Aorta (tissue), 5 donors: ENCODE measurements at regions not wholly inside any gene's neighbourhood (a gene's known extent, or its start where the extent isn't known, plus 50 kb on each side); places are given as distances from the start of the nearest gene placed in this dataset.
"Not testable (repeated sequence)": the region's sequence is repeated elsewhere in the genome, so short reads cannot be mapped to it uniquely, and the experiment has no call there.

Experiments used
- ATAC-seq: fragments of 200-7000 bp; cut with Tn5 transposase; one replicate; pipeline ENCODE4 v1.9.1; 2022; ENCODE audit warnings: moderate library complexity; ENCODE audit not compliant: low FRiP score
- DNase-seq, 2 donors: peaks; one replicate each; pipeline ENCODE4 v3.0.0-alpha.2; 2020
- H3K27ac ChIP-seq, 2 donors: one replicate each; pipeline ENCODE4 v1.5.1; 2013; ENCODE audit warnings: low read length in 2 of 2, mild to moderate bottlenecking in 2 of 2, moderate library complexity in 2 of 2, control low read depth in 1 of 2, inconsistent platforms in 1 of 2, low read depth in 1 of 2
- H3K27me3 ChIP-seq, 2 donors: one replicate each; pipeline ENCODE4 v1.6.1; 2013; ENCODE audit warnings: control low read depth in 1 of 2, low read length in 1 of 2, mild to moderate bottlenecking in 1 of 2, moderate library complexity in 1 of 2; ENCODE audit not compliant: insufficient read depth in 2 of 2, control insufficient read depth in 1 of 2
- H3K36me3 ChIP-seq, 2 donors: one replicate each; pipeline ENCODE4 v1.6.1; 2013; ENCODE audit warnings: control low read depth in 1 of 2, low read length in 1 of 2, mild to moderate bottlenecking in 1 of 2; ENCODE audit not compliant: insufficient read depth in 2 of 2, control insufficient read depth in 1 of 2
- H3K4me1 ChIP-seq, 2 donors: one replicate each; pipeline ENCODE4 v1.6.1; 2013; ENCODE audit warnings: low read length in 2 of 2, control low read depth in 1 of 2, mild to moderate bottlenecking in 1 of 2, moderate library complexity in 1 of 2; ENCODE audit not compliant: insufficient read depth in 2 of 2, control insufficient read depth in 1 of 2
- H3K4me3 ChIP-seq, 2 donors: one replicate each; pipeline ENCODE4 v1.5.1; 2013; ENCODE audit warnings: low read length in 2 of 2, control low read depth in 1 of 2, mild to moderate bottlenecking in 1 of 2
- H3K9me3 ChIP-seq: one replicate; pipeline ENCODE4 v1.6.1; 2013; ENCODE audit warnings: mild to moderate bottlenecking, low read length; ENCODE audit not compliant: control insufficient read depth
- WGBS, 2 donors: extraction: QIAGEN DNeasy Blood & Tissue Kit; methylation state at CpG; one replicate each; pipeline ENCODE4 v1.1.7; 2013; 5-methylcytosine and 5-hydroxymethylcytosine counted together
- intact Hi-C, 2 donors: fragments of 100-400 bp; cut with DNase I; formaldehyde crosslinking; loops; one replicate each; pipeline versions ENCODE4 v1.14.2 to v1.15.0; 2022
- donor health status: healthy with polysubstance abuse.
- donor health status: Bipolar disorder and iron deficiency.
- donor health status: DM: no; HTN: no; CAD: no.
- donor health status: DM: no; HTN: no; CAD: no.
- donor health status: DM: yes; HTN: yes; CAD: no.

DNA sequence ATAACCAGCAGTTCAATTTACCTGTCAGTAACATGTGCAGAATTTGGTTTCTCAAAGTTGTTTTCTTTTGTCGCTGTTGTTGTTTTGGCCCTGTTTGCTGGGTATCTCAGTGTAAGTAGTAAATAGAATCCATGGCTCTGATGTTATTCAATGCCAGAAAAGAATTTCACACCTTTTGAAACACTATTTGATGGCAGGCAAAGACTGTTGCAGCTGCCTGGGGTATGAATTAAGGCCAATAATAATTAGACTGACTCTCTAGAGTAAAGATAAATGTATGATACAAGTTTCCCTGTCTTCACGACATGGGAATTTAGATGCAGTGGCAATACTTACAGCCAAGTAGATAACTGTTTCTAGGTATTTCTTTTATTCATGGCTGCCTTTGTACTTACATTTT, 281.4 kb downstream of the CD83 start:
- Histone ChIP-seq H3K27ac (no peak overlapping the region), H3K4me3 (no peak overlapping the region), H3K27me3 (no peaks in the 10 kb centered on the region), H3K9me3 (no peaks in the 10 kb centered on the region), H3K36me3 (no peaks in the 10 kb centered on the region), H3K4me1 (no peaks in the 10 kb centered on the region)
- 62 to 63% methylated on average over 2 of the region's 2 CpGs for WGBS, 2 donors
- ATAC-seq: no peak
- intact Hi-C loops: no loop called here
- no peak for DNase-seq

DNA sequence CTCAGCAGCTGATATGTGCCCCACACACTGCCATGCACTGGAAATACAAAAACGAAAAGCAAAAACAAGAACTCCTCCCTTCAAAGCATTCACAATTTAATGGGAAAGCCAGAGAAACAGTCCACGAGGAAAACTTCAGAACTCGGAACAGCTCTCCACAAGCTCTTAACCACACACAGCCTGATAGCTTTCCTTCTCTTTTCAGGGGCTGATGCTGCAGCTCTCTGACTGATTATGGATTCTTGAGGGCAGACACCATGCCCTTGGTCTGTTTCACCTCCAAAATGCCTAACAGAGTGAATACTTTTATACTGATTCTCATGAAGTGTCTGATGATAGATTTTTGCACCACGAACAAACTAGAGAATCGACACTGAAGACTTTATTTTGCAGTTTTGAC, 282.1 kb downstream of the CD83 start:
- ATAC-seq: no peak
- intact Hi-C loops: no loop called here
- no peak for DNase-seq
- Histone ChIP-seq H3K4me3 (no peak overlapping the region), H3K36me3 (no peaks in the 10 kb centered on the region), H3K27ac (no peak overlapping the region), H3K4me1 (no peaks in the 10 kb centered on the region), H3K9me3 (no peaks in the 10 kb centered on the region), H3K27me3 (no peaks in the 10 kb centered on the region)
- WGBS, 2 donors: 55 to 62% methylated on average over 5 of the region's 5 CpGs

DNA sequence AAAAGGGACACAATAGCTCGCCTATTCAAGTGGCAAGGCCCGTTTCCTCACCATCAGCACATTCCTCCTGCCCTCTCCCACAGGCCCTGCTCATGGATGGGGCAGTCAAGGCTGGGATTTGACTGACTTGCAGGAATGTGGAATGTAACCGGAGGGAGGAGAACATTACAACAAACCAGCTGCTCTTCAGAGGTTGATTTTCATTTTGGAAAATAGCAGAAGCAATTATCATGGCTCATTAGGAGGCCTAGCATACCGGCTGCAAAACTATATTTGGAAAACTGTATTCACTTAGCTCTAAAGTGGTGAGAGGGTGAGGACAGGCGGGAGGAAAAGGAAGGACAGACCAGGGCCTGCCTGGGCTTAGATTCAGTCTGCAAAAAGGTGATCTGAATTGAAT, 283.7 kb downstream of the CD83 start:
- no peak overlapping the region for H3K27ac ChIP-seq
- H3K4me3 ChIP-seq: no peak overlapping the region
- H3K27me3 ChIP-seq: no peaks in the 10 kb centered on the region
- no peaks in the 10 kb centered on the region for H3K4me1 ChIP-seq
- H3K9me3 ChIP-seq: no peaks in the 10 kb centered on the region
- intact Hi-C loops: no loop called here
- ATAC-seq (no peak), DNase-seq (no peak)
- H3K36me3 ChIP-seq: no peaks in the 10 kb centered on the region
- WGBS, 2 donors: 92 to 93% methylated on average over 5 of the region's 5 CpGs

DNA sequence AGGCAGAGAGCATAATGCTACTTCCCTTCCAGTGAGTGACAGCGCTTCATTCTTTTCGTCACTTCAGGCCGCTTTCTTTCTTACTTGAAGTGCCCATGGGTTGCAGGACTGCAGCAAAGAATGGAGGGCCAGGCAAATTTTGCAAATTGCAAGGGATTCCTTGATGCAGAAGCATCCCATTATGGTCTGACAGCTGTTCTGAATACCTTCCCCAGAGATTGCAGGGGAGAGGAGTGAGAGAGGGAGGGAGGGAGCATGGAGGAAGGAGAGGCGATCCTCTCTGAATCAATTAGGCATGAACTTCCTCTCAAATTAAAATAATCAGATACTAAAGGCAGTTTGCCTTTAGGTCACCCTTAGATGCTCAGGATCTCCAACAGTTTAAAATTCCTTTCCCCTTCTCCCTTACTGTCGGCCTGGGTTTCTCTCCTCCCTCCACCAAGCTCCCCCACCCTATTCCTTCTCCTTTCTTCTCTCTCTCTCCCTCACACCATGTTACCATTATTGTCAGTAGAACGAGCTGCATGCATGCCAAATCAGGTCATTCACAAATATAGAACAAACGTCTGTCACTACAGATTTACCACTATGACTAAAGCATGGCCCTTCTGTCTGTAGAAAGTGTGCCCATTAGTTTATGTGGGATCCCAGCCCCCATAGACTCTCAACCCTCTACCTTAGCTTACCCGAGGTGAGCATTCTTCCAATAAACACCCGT, 289.2 kb downstream of the CD83 start:
- H3K4me1 ChIP-seq: no peaks in the 10 kb centered on the region
- whole genome bisulfite sequencing, 2 donors: 67 to 72% methylated on average over 9 of the region's 9 CpGs
- no peak overlapping the region for H3K4me3 ChIP-seq
- DNase-seq (no peak), ATAC-seq (no peak)
- no peaks in the 10 kb centered on the region for H3K9me3 ChIP-seq
- H3K27me3 ChIP-seq: no peaks in the 10 kb centered on the region
- H3K36me3 ChIP-seq: no peaks in the 10 kb centered on the region
- intact Hi-C loops: no loop called here
- no peak overlapping the region for H3K27ac ChIP-seq

DNA sequence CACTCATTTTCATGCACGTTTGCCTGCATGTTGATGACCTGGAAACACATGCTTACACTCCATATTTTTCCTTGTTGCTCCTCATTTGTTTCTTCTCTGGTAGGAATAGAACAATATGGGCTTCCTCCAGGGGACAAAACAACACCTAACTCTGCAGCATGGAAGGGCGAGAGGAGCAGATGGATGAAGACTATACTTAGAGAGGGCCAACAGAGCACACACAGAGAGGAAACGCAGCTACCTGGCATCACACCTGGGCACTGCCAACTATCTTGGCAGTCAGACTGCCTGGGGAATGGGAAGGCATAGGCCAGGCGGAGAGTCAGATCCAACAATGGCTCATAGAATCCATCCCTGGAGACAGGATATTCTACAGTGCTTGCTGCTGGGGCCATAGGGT, 290.9 kb downstream of the CD83 start:
- Histone ChIP-seq H3K4me1 (no peaks in the 10 kb centered on the region), H3K27me3 (no peaks in the 10 kb centered on the region), H3K9me3 (no peaks in the 10 kb centered on the region), H3K4me3 (no peak overlapping the region), H3K27ac (no peak overlapping the region), H3K36me3 (no peaks in the 10 kb centered on the region)
- intact Hi-C loops: no loop called here
- WGBS, 2 donors: 91 to 92% methylated on average over 4 of the region's 4 CpGs
- no peak for ATAC-seq
- no peak for DNase-seq

DNA sequence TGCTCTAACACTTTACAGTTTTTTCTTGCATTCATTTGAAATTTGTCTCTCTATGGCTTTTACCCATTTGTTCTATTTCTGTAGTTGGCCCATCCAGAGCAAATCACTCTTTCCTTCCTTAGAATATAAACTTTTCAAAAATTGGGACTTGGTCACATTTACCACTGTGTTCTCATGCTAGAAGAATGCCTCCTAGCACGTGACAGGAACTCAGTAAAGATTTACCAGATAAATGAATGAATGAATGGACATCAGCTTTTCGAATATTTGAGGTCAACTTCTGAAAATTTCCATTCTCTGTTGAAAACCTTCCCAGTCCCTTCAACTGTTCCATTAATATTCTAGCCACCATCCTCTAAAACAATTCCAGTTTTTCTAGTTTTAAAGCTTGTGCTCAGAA, 294.5 kb downstream of the CD83 start:
- no peaks in the 10 kb centered on the region for H3K36me3 ChIP-seq
- ATAC-seq: no peak
- no peak overlapping the region for H3K4me3 ChIP-seq
- intact Hi-C loops: no loop called here
- no peaks in the 10 kb centered on the region for H3K4me1 ChIP-seq
- no peaks in the 10 kb centered on the region for H3K27me3 ChIP-seq
- H3K27ac ChIP-seq: no peak overlapping the region
- WGBS, 2 donors: 5 to 6% methylated on average over 2 of the region's 2 CpGs
- no peak for DNase-seq
- H3K9me3 ChIP-seq: no peaks in the 10 kb centered on the region

DNA sequence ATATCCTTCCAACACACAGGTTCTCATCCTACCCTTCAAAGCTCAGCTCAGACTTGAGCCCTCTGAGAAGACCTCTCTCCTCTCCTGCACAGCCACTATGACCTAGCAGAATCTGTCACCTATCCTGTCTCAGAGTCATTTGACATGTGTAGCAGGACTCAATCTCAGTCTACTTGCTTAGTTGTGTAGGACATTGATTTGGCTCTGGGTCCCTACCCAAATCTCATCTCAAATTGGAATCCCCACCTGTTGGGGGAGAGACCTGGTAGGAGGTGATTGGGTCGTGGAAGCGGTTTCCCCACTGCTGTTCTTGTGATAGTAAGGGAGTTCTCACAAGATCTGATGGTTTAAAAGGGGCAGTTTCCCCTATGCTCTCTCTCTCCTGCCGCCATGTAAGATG, 297.9 kb downstream of the CD83 start:
- no peaks in the 10 kb centered on the region for H3K36me3 ChIP-seq
- no peaks in the 10 kb centered on the region for H3K27me3 ChIP-seq
- ATAC-seq (no peak), DNase-seq (no peak)
- H3K9me3 ChIP-seq: no peaks in the 10 kb centered on the region
- intact Hi-C loops: no loop called here
- no peak overlapping the region for H3K4me3 ChIP-seq
- WGBS, 2 donors: 99% methylated on average over 3 of the region's 3 CpGs
- H3K27ac ChIP-seq: no peak overlapping the region
- no peaks in the 10 kb centered on the region for H3K4me1 ChIP-seq

DNA sequence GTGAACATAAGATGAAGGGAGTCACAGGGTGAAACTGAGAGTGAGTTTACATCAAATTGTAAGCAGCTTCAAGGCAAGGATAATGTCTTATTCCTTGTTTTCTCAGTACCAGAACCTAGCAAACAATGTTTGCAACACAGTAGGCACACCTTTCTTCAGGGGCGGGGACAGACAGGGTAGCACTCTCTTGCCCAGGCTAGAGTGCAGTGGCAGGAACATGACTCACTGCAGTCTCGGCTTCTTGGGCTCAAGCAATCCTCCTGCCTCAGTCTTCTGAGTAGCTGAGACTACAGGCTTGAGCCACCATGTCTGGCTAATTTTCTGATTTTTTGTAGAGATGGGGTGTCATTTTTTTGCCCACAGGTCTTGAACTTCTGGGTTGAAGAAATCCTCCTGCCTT, 299.8 kb downstream of the CD83 start:
- Histone ChIP-seq H3K9me3 (no peaks in the 10 kb centered on the region), H3K4me1 (no peaks in the 10 kb centered on the region), H3K27me3 (no peaks in the 10 kb centered on the region), H3K4me3 (no peak overlapping the region), H3K27ac (no peak overlapping the region), H3K36me3 (no peaks in the 10 kb centered on the region)
- ATAC-seq (no peak), DNase-seq (no peak)
- intact Hi-C loops: no loop called here
- WGBS, 2 donors: 92 to 93% methylated on average over 2 of the region's 2 CpGs

DNA sequence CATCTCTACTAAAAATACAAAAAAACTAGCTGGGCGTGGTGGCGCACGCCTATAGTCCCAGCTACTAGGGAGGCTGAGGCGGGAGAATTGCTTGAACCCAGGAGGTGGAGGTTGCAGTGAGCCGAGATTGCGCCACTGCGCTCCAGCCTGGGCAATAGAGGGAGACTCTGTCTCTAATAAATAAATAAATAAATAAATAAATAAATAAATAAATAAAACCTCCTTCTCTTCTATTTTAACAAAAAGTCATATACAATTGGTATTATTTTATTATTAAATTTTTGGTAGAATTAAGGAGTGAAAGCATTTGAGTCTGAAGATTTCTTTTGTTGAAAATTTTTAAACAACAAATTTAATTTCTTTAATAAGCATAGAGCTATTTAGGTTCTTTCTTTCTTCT, 301.7 kb downstream of the CD83 start:
- intact Hi-C loops, H3K36me3 ChIP-seq, H3K27me3 ChIP-seq, H3K9me3 ChIP-seq, ATAC-seq, H3K4me1 ChIP-seq, H3K27ac ChIP-seq, H3K4me3 ChIP-seq, DNase-seq: not testable (repeated sequence)
- WGBS, 2 donors: 95 to 97% methylated on average over 7 of the region's 7 CpGs
